ENCODE measurements at regions not wholly inside any gene's neighbourhood (a gene's known extent, or its start where the extent isn't known, plus 50 kb on each side); places are given as distances from the start of the nearest gene placed in this dataset.
"Not testable (repeated sequence)": the region's sequence is repeated elsewhere in the genome, so short reads cannot be mapped to it uniquely, and the experiment has no call there.

DNA sequence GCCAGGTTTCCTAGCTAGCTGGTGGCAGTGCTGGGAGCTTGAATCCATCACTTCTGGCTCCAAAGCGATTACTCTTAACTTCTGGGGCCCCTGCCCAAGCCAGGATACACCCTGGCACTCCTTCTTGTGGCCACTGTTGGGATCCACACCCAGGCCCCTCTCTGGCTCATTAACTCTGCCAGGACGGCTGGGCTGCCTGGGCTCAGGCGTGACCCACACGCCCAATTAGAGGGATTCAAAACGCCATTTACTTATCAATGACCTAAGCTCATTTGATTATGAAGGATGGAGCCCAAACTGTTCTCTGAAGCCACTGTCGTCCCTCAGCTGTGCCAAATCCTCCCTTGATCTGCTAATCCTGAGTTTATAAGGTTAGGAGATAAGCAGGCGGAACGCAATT, 79.7 kb upstream of the BRD7 start:
- Mint-ChIP-seq H3K27ac (no peak overlapping the region; a peak in 2 of 7 replicates), H3K27me3 (ENCODE audit: low read depth) (peaks cover 5% of the 10 kb centered on the region; the same call in 1 of the 2 replicates), H3K9me3 (no peaks in the 10 kb centered on the region), H3K4me3 (no peak overlapping the region), H3K36me3 (ENCODE audit: insufficient read depth in 1 of 3, low read depth in 3 of 3) (no peaks in the 10 kb centered on the region), H3K4me1 (peaks cover 47 to 69% of the 10 kb centered on the region in 2 experiments)
- Histone ChIP-seq H3K4ac (ENCODE audit: low read depth, low read length) (no peak overlapping the region), H3K18ac (ENCODE audit: insufficient read length, low read depth, low read length) (no peak overlapping the region), H3K23me2 (ENCODE audit: insufficient read length, low read depth, low read length, poor library complexity, severe bottlenecking) (no peaks in the 10 kb centered on the region), H2BK15ac (ENCODE audit: low read depth, low read length) (no peak overlapping the region), H3K56ac (ENCODE audit: insufficient read length, low read depth, low read length) (no peak overlapping the region), H2AFZ (ENCODE audit: low read length) (no peak overlapping the region), H3K27ac (ENCODE audit: insufficient read length, low read depth, low read length) (no peak overlapping the region), H3T11ph (ENCODE audit: low read length) (no peak overlapping the region), H2BK12ac (ENCODE audit: insufficient read length, low read depth, low read length) (no peak overlapping the region), H4K91ac (ENCODE audit: insufficient read length, low read depth, low read length) (no peak overlapping the region), H3K9ac (ENCODE audit: extremely low read depth, insufficient read length, low read length) (no peak overlapping the region), H3K79me1 (ENCODE audit: insufficient read depth, low read depth, low read length, poor library complexity, severe bottlenecking) (no peaks in the 10 kb centered on the region), H2BK5ac (ENCODE audit: insufficient read length, low read length) (no peak overlapping the region), H4K8ac (replicated peaks; ENCODE audit: insufficient read length, low read depth, low read length) (no peak overlapping the region), H2AK5ac (ENCODE audit: insufficient read length, low read length) (no peak overlapping the region), H2BK120ac (ENCODE audit: low read depth, low read length, poor library complexity, severe bottlenecking) (no peak overlapping the region), H4K20me1 (ENCODE audit: control insufficient read depth, insufficient read depth, insufficient read length) (no peaks in the 10 kb centered on the region), H2BK20ac (ENCODE audit: low read depth, low read length, poor library complexity, severe bottlenecking) (no peak overlapping the region), H3K9me3 (ENCODE audit: control insufficient read depth, low read depth, low read length) (no peaks in the 10 kb centered on the region), H4K5ac (ENCODE audit: insufficient read length, low read depth, low read length) (no peak overlapping the region), H3K79me2 (ENCODE audit: insufficient read depth, low read length) (no peaks in the 10 kb centered on the region), H3K4me2 (ENCODE audit: insufficient read depth, insufficient read length, low read length) (no peak overlapping the region), H3K27me3 (ENCODE audit: insufficient read depth, low read length) (no peaks in the 10 kb centered on the region), H3K4me1 (ENCODE audit: insufficient read depth, low read length) (peaks cover 12% of the 10 kb centered on the region; the same call in 1 of the 2 replicates), H3K23ac (ENCODE audit: insufficient read length, low read depth, low read length) (no peak overlapping the region), H3K14ac (ENCODE audit: insufficient read depth, low read length) (no peak overlapping the region)
- DNase-seq, result peak; percentile 73
- no CpG with 5 or more reads among the region's 8 CpGs for WGBS (ENCODE audit: extremely low coverage, insufficient read length, low lambda C conversion rate)
- peak; percentile 65 for TF ChIP-seq CTCF (conservative IDR thresholded peaks at IDR 0.05)

GRCh38 chr16:50447386-50447785, 78.6 kb upstream of the BRD7 start:
- H2AK5ac ChIP-seq (ENCODE audit: insufficient read length, low read length); H3K23me2 ChIP-seq (ENCODE audit: insufficient read length, low read depth, low read length, poor library complexity, severe bottlenecking); H3K9ac ChIP-seq (ENCODE audit: extremely low read depth, insufficient read length, low read length); H2BK12ac ChIP-seq (ENCODE audit: insufficient read length, low read depth, low read length); H3K36me3 Mint-ChIP-seq (ENCODE audit: insufficient read depth in 1 of 3, low read depth in 3 of 3); H3K27ac Mint-ChIP-seq; H3K4me2 ChIP-seq (ENCODE audit: insufficient read depth, insufficient read length, low read length); DNase-seq; H4K5ac ChIP-seq (ENCODE audit: insufficient read length, low read depth, low read length); H3K27me3 ChIP-seq (ENCODE audit: insufficient read depth, low read length); H3K14ac ChIP-seq (ENCODE audit: insufficient read depth, low read length); H3K79me2 ChIP-seq (ENCODE audit: insufficient read depth, low read length); H3K4ac ChIP-seq (ENCODE audit: low read depth, low read length); H3T11ph ChIP-seq (ENCODE audit: low read length); H2BK120ac ChIP-seq (ENCODE audit: low read depth, low read length, poor library complexity, severe bottlenecking); H3K23ac ChIP-seq (ENCODE audit: insufficient read length, low read depth, low read length); H3K4me3 Mint-ChIP-seq; H3K79me1 ChIP-seq (ENCODE audit: insufficient read depth, low read depth, low read length, poor library complexity, severe bottlenecking); H4K91ac ChIP-seq (ENCODE audit: insufficient read length, low read depth, low read length); H3K18ac ChIP-seq (ENCODE audit: insufficient read length, low read depth, low read length); H3K9me3 Mint-ChIP-seq; H2AFZ ChIP-seq (ENCODE audit: low read length); H2BK15ac ChIP-seq (ENCODE audit: low read depth, low read length); H4K20me1 ChIP-seq (ENCODE audit: control insufficient read depth, insufficient read depth, insufficient read length); H4K8ac ChIP-seq (replicated peaks; ENCODE audit: insufficient read length, low read depth, low read length); H3K27me3 Mint-ChIP-seq (ENCODE audit: low read depth); H2BK20ac ChIP-seq (ENCODE audit: low read depth, low read length, poor library complexity, severe bottlenecking); H2BK5ac ChIP-seq (ENCODE audit: insufficient read length, low read length); H3K56ac ChIP-seq (ENCODE audit: insufficient read length, low read depth, low read length); H3K27ac ChIP-seq (ENCODE audit: insufficient read length, low read depth, low read length); H3K9me3 ChIP-seq (ENCODE audit: control insufficient read depth, low read depth, low read length): not testable (repeated sequence)
- H3K4me1 Mint-ChIP-seq, result peaks cover 47 to 64% of the 10 kb centered on the region in 2 experiments
- WGBS (ENCODE audit: extremely low coverage, insufficient read length, low lambda C conversion rate), result no CpG with 5 or more reads among the region's 8 CpGs
- peaks cover 12% of the 10 kb centered on the region; the same call in 1 of the 2 replicates for H3K4me1 ChIP-seq (ENCODE audit: insufficient read depth, low read length)

All from H9 (cell line).